ENCODE measurements at regions not wholly inside any gene's neighbourhood (a gene's known extent, or its start where the extent isn't known, plus 50 kb on each side); places are given as distances from the start of the nearest gene placed in this dataset.

DNA sequence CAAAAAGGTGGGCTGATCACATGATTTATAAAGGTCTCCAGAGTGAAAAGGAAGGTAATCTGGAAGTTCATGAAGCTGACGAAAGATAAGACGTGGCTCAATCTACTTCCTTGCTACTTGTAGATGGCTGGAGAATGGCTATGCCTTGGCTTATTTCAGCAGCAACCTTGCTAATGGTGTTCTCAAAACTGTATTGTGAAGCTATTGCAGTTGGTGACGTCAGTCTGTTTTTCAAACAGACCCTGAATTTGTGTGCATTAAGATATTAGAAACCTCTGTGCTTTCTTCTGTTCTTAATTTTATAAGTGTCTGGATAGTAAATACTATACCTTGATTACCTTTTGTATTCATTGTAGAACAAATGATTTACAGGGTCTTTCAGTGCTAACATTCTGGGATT, 58.3 kb upstream of the C11orf87 start:
- Mint-ChIP-seq H3K4me1 (ENCODE audit: low read depth) (no peaks in the 10 kb centered on the region), H3K27ac (no peak overlapping the region), H3K36me3 (ENCODE audit: low read depth) (no peaks in the 10 kb centered on the region), H3K27me3 (ENCODE audit: low read depth) (no peaks in the 10 kb centered on the region), H3K9me3 (ENCODE audit: insufficient read depth) (peaks cover 1% of the 10 kb centered on the region), H3K4me3 (no peak overlapping the region)
- no peak for ATAC-seq
- no peak for DNase-seq
- CTCF ChIA-PET = no interaction called here
- POLR2A ChIA-PET = no interaction called here

DNA sequence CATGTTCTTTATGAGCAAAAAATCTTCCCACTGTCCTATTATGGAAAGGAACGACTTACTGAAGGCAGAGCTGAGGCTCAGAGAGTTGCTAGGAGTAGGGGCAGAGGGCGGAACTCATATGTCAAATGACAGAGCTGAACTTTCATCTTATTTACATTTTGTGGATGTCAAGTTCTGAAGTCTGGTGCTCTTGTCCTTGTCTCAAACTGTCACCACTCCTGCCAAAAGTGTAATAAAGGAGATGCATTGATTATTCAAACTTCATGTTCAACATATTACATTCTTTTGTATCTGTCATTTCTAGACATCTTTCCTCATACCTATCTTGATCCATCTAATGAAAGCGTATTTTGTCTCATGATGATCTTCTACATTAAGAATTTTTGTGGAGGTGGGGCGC, 57.1 kb upstream of the C11orf87 start:
- POLR2A ChIA-PET = no interaction called here

DNA sequence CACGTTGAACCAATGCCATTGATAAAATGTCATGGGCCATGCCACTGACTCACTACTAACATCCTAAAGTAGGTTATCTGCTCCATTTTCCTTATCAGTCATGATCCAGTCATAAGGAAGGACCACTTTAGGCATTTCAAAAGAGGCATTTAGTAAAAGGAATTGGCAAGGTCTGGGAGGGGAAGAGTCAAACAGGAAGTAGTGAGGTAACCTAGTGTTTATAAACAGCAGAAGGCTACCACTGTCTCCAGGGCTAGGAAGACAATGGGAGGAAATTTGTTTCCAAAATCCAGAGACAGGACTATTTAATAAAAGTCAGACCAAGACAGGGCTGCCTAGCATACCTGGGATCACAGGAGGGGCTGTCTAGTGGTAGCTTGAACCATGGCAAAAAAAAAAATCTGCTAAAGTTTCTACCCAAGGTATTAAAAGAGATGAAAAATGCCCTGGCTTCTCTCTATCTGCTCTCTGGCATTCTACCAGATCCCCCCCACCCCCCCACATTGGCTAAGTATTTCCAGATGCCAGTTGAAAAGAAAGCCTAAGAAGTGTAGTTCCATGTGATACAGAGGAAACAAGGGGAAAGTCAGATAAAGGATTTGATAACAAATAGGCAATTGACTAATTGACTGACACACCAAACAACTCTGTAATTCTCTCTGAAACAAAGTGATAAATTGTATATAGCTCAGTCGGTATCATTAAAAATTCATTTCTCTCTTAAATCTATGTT, 50.4 kb upstream of the C11orf87 start:
- no peak for ATAC-seq
- DNase-seq = no peak
- POLR2A ChIA-PET = no interaction called here
- no peaks in the 10 kb centered on the region for H3K4me1 Mint-ChIP-seq (ENCODE audit: low read depth)
- peaks cover 5% of the 10 kb centered on the region for H3K9me3 Mint-ChIP-seq (ENCODE audit: insufficient read depth)
- CTCF ChIA-PET = no interaction called here
- H3K4me3 Mint-ChIP-seq = no peak overlapping the region
- no peak overlapping the region for H3K27ac Mint-ChIP-seq
- no peaks in the 10 kb centered on the region for H3K36me3 Mint-ChIP-seq (ENCODE audit: low read depth)
- no peaks in the 10 kb centered on the region for H3K27me3 Mint-ChIP-seq (ENCODE audit: low read depth)

More for the DNA sequence above, 57.1 kb upstream of the C11orf87 start:
- ATAC-seq (no peak), DNase-seq (no peak)
- peaks cover 5% of the 10 kb centered on the region for H3K9me3 Mint-ChIP-seq (ENCODE audit: insufficient read depth)
- no peak overlapping the region for H3K4me3 Mint-ChIP-seq
- CTCF ChIA-PET = no interaction called here
- H3K4me1 Mint-ChIP-seq (ENCODE audit: low read depth) = no peaks in the 10 kb centered on the region
- H3K27me3 Mint-ChIP-seq (ENCODE audit: low read depth) = no peaks in the 10 kb centered on the region
- no peak overlapping the region for H3K27ac Mint-ChIP-seq
- H3K36me3 Mint-ChIP-seq (ENCODE audit: low read depth) = no peaks in the 10 kb centered on the region
